ENCODE measurements at regions not wholly inside any gene's neighbourhood (a gene's known extent, or its start where the extent isn't known, plus 50 kb on each side); places are given as distances from the start of the nearest gene placed in this dataset.

DNA sequence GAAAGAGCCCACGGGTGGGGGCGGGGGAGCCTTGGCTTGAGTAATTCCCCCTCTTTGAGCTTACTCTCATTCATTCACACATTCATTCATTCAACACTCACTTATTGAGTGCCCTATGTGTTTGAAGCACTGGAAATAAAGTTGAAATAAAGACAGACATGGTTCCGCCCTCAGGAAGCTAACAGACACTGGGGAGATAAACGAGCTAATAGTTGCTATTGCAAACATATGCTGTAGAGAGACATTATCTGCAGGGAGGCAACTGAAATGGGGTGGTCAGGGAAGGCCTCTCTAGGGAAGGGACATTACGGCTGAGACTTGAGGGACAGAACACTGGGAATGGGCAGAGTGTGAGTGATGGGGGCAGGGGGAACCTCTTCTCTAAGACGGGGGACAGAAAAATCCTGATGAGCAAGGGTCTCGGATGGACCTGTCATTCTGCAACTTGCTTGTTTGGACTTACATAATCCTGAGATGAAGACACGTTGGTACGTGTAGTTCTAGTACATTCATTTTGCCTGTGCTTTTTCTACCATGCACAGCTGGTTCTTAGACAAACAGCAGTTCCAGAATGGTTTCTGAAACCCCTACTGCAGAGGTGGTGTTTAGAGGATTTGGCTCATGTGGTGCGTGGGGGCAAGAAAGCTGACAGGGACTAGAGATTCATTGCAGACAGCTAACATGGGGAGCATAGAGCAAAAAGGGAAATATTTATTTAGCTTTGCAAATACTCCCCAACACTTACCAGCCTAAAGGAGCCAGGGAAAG is 71.1 kb upstream of the BLCAP start:
- DNase-seq: no peak
- WGBS (ENCODE audit: insufficient coverage): 14% methylated on average over 6 of the region's 10 CpGs
- H3K4me3 ChIP-seq (ENCODE audit: low read length): no peak overlapping the region

DNA sequence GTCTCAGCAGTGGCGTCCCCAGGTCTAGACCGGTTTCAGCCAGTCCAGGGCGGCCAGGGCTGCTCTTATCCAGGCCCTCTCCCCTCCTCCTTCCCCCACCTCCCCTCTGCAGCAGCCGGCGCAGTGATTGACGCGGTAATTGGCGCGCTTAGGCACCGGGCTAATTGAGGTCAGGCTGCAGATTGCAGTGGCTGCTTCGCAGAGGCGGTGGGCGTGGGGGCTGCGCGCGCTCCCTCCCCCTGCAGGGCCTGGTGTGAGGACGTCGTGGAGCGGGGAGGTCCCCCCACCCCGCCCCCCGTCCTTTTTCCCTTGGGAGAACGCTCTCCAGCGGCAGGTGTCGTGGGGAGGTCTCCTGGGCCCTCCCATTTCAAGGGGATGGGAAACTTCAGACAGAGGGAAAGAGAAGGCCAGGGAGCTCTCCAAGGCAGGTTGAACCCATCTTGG is 70.4 kb upstream of the BLCAP start:
- H3K27ac ChIP-seq (ENCODE audit: low read length): no peak overlapping the region
- H3K4me1 ChIP-seq (ENCODE audit: control insufficient read depth, insufficient read depth, low read length): no peaks in the 10 kb centered on the region
- 4% methylated on average over 5 of the region's 24 CpGs for WGBS (ENCODE audit: insufficient coverage)
- no peak overlapping the region for H3K4me3 ChIP-seq (ENCODE audit: low read length)
- peaks cover 25% of the 10 kb centered on the region for H3K27me3 ChIP-seq (ENCODE audit: control insufficient read depth, insufficient read depth, low read length)
- no peaks in the 10 kb centered on the region for H3K9me3 ChIP-seq (replicated peaks; ENCODE audit: control insufficient read depth, low read depth, low read length)
- H3K36me3 ChIP-seq (ENCODE audit: control insufficient read depth, insufficient read depth, low read length): no peaks in the 10 kb centered on the region
- DNase-seq: no peak

More for the DNA sequence above, 71.1 kb upstream of the BLCAP start:
- H3K27me3 ChIP-seq (ENCODE audit: control insufficient read depth, insufficient read depth, low read length): peaks cover 21% of the 10 kb centered on the region
- no peaks in the 10 kb centered on the region for H3K4me1 ChIP-seq (ENCODE audit: control insufficient read depth, insufficient read depth, low read length)
- H3K36me3 ChIP-seq (ENCODE audit: control insufficient read depth, insufficient read depth, low read length): no peaks in the 10 kb centered on the region
- no peak overlapping the region for H3K27ac ChIP-seq (ENCODE audit: low read length)
- H3K9me3 ChIP-seq (replicated peaks; ENCODE audit: control insufficient read depth, low read depth, low read length): no peaks in the 10 kb centered on the region

DNA sequence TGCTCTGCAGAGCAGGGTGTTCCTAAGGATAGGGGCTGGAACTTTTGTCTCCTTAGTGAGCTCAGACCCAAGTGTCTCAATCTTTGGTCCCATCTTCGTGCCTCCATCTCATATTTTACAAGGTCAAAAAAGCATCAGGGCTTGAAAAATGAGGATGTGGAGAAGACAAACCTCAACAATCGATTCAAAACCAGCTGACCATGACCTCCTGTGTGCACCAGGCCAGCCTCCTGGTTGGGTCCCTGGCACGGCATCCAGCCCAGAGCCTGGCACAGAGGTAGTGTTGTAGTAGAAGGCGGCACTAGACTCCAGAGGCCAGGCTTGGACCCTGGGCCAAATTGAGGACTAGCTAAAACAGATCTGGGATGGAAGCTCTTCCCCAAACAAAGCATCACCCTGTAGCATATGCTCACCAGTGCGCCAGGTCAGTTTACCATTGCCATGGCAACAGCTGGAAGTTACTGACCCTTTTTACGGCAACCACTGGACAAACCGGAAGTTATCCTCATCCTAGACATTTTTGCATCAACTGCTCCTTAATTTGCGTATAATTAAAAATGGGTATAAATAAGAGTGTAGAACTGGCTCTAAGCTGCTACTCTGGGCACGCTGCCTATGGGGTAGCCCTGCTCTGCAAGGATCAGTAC is 69.3 kb upstream of the BLCAP start:
- Histone ChIP-seq H3K27me3 (ENCODE audit: control insufficient read depth, insufficient read depth, low read length) (peaks cover 25% of the 10 kb centered on the region), H3K4me3 (ENCODE audit: low read length) (no peak overlapping the region), H3K27ac (ENCODE audit: low read length) (no peak overlapping the region), H3K4me1 (ENCODE audit: control insufficient read depth, insufficient read depth, low read length) (no peaks in the 10 kb centered on the region), H3K36me3 (ENCODE audit: control insufficient read depth, insufficient read depth, low read length) (no peaks in the 10 kb centered on the region), H3K9me3 (replicated peaks; ENCODE audit: control insufficient read depth, low read depth, low read length) (no peaks in the 10 kb centered on the region)
- no peak for DNase-seq
- 73% methylated on average over 3 of the region's 9 CpGs for WGBS (ENCODE audit: insufficient coverage)

DNA sequence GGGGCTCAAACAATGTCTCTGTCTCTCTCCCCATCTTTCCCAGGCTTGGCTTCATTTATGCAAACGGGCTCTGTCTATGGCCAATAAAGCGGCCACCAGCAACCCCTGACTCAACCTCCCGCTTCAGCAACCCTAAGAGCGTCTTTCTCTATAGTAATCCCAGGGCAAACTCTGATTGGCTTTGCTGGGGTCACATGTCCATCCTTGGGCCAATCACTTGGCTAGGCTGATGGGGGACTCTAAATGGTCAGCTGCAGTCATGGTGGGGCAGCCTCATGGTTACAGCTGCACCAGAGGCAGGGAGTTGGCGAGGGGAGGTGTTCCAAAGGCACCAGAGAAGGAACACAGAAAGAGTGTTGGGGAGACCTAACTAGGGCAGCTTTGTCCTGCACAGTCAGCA is 68.5 kb upstream of the BLCAP start:
- DNase-seq: no peak
- Histone ChIP-seq H3K27me3 (ENCODE audit: control insufficient read depth, insufficient read depth, low read length) (peaks cover 29% of the 10 kb centered on the region), H3K9me3 (replicated peaks; ENCODE audit: control insufficient read depth, low read depth, low read length) (no peaks in the 10 kb centered on the region), H3K27ac (ENCODE audit: low read length) (no peak overlapping the region), H3K4me3 (ENCODE audit: low read length) (no peak overlapping the region), H3K4me1 (ENCODE audit: control insufficient read depth, insufficient read depth, low read length) (no peaks in the 10 kb centered on the region), H3K36me3 (ENCODE audit: control insufficient read depth, insufficient read depth, low read length) (no peaks in the 10 kb centered on the region)
- 93% methylated on average over 1 of the region's 5 CpGs for WGBS (ENCODE audit: insufficient coverage)

DNA sequence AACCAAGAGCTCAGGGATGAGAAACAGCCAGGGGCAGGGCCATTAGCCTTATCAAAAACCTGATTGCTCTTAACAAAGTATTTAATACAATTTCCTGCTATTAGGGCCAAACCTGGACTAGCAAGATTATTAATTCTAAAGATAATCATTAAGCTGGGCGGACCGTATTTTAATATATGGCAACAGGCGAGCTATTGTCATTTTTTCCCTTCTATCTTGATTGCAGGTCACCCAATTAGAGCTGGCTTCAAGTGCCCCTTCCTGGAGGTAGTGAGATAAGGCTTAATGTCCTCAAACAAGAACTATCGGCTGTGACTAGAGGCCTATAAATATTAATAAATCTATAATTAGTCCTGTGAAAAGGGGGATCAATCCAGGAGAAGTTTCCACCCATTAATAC is 66.0 kb upstream of the BLCAP start:
- Histone ChIP-seq H3K4me3 (ENCODE audit: low read length) (no peak overlapping the region), H3K27ac (ENCODE audit: low read length) (no peak overlapping the region), H3K36me3 (ENCODE audit: control insufficient read depth, insufficient read depth, low read length) (no peaks in the 10 kb centered on the region), H3K9me3 (replicated peaks; ENCODE audit: control insufficient read depth, low read depth, low read length) (no peaks in the 10 kb centered on the region), H3K27me3 (ENCODE audit: control insufficient read depth, insufficient read depth, low read length) (peaks cover 23% of the 10 kb centered on the region), H3K4me1 (ENCODE audit: control insufficient read depth, insufficient read depth, low read length) (no peaks in the 10 kb centered on the region)
- DNase-seq: no peak
- WGBS (ENCODE audit: insufficient coverage): no CpG with 5 or more reads among the region's 4 CpGs

DNA sequence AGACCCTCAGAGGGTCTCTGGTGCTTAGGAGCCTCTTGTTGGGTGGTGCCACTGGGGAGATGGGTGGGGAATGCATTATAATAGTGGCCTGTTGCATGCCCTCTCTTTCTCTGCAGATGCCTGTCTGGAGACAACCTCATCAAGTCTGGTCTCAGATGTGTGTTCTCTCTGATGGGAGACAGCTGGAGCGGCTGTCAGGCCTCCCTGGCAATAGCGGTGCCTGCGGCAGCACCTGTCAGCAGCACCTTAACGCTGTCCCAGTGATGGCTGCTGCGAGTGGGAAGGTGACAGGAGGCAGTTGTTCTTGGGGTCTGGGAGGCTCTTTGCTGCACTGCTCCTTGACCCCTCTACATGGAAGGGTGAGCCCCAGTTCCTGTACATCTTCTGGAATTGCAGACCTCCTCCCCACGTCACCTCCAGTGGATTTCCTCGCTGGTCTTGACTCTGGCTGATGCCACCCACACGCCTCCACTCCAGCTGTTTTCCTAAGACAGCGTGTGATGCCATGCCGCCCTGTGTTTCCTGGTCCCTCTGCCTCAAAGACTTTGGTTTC is 63.3 kb upstream of the BLCAP start:
- no peak for DNase-seq
- Histone ChIP-seq H3K4me1 (ENCODE audit: control insufficient read depth, insufficient read depth, low read length) (no peaks in the 10 kb centered on the region), H3K9me3 (replicated peaks; ENCODE audit: control insufficient read depth, low read depth, low read length) (no peaks in the 10 kb centered on the region), H3K27me3 (ENCODE audit: control insufficient read depth, insufficient read depth, low read length) (peaks cover 8% of the 10 kb centered on the region), H3K4me3 (ENCODE audit: low read length) (no peak overlapping the region), H3K36me3 (ENCODE audit: control insufficient read depth, insufficient read depth, low read length) (no peaks in the 10 kb centered on the region), H3K27ac (ENCODE audit: low read length) (no peak overlapping the region)
- WGBS (ENCODE audit: insufficient coverage): 67% methylated on average over 6 of the region's 10 CpGs

DNA sequence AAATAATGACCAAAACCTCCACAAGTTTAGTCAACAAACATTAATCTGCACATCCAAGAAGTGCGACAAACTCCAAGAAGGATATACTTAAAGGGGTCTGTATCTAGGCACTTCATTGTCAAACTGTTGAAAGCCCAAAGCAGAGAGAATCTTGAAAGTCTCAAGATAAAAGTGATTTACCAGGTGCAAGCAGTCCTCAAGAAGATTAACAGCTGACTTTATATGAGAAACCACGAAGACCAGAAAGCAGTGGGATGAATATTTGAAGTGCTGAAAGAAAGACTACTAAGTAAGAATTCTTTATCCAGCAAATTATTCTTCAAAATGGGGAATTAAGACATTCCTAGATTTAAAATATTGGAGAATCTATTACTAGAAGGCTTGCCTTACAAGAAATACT is 58.4 kb upstream of the BLCAP start:
- H3K27me3 ChIP-seq (ENCODE audit: control insufficient read depth, insufficient read depth, low read length): peaks cover 5% of the 10 kb centered on the region
- peaks cover 3% of the 10 kb centered on the region for H3K9me3 ChIP-seq (replicated peaks; ENCODE audit: control insufficient read depth, low read depth, low read length)
- DNase-seq: no peak
- no peak overlapping the region for H3K4me3 ChIP-seq (ENCODE audit: low read length)
- no CpG with 5 or more reads among the region's 2 CpGs for WGBS (ENCODE audit: insufficient coverage)
- H3K27ac ChIP-seq (ENCODE audit: low read length): no peak overlapping the region
- H3K36me3 ChIP-seq (ENCODE audit: control insufficient read depth, insufficient read depth, low read length): no peaks in the 10 kb centered on the region
- H3K4me1 ChIP-seq (ENCODE audit: control insufficient read depth, insufficient read depth, low read length): no peaks in the 10 kb centered on the region

DNA sequence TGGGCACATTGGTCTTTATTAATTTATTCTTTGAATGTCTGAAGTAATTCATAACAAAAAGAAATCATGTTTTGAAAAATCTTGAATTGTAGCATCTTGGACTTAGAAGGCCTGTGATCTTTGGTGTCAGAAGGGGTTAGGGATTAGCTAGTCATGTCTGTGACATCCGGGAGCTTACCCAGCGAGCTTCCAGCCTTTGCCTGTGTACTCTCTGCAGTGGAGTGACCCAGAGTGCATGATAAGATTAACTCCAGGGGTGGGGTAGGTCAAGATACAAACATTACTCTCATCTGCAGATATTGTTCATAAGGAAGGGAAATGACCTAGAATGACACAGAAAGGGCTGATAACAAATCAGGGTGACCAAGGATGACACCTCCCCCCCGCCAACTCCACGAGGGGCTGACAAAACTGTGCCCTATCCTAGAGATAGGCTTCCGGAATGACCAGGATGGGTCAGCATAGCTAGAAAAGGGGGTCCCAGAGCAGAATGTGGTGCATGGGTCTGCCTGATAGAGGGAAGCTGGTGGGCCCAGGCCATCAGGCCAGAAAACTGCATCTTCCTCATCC is 56.6 kb upstream of the BLCAP start:
- H3K27ac ChIP-seq (ENCODE audit: low read length): no peak overlapping the region
- DNase-seq: no peak
- no peaks in the 10 kb centered on the region for H3K36me3 ChIP-seq (ENCODE audit: control insufficient read depth, insufficient read depth, low read length)
- WGBS (ENCODE audit: insufficient coverage): 82% methylated on average over 5 of the region's 5 CpGs
- H3K4me1 ChIP-seq (ENCODE audit: control insufficient read depth, insufficient read depth, low read length): no peaks in the 10 kb centered on the region
- H3K27me3 ChIP-seq (ENCODE audit: control insufficient read depth, insufficient read depth, low read length): peaks cover 8% of the 10 kb centered on the region
- peaks cover 3% of the 10 kb centered on the region for H3K9me3 ChIP-seq (replicated peaks; ENCODE audit: control insufficient read depth, low read depth, low read length)
- no peak overlapping the region for H3K4me3 ChIP-seq (ENCODE audit: low read length)

DNA sequence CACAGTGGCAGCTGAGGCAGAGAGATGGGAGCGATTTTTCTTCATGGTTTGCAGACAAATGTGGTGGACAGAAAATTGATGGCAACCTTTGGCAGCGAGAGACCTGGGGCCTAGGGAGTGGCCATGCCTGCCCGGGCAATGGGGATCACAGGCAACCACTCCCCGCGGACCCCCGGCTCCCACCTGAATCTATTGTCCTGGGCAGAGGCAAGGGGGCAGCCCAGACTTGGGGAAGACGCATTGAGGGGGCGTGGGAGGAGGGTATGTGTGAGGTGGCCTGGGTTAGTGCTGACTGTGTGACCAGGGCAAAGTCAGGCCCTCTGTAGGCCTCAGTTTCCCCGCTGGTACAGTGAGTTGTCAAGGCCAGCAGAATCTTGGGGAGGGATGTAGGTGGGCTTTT is 53.6 kb upstream of the BLCAP start:
- 80% methylated on average over 8 of the region's 9 CpGs for WGBS (ENCODE audit: insufficient coverage)
- Histone ChIP-seq H3K27me3 (ENCODE audit: control insufficient read depth, insufficient read depth, low read length) (peaks cover 10% of the 10 kb centered on the region), H3K9me3 (replicated peaks; ENCODE audit: control insufficient read depth, low read depth, low read length) (peaks cover 3% of the 10 kb centered on the region), H3K4me1 (ENCODE audit: control insufficient read depth, insufficient read depth, low read length) (no peaks in the 10 kb centered on the region), H3K4me3 (ENCODE audit: low read length) (no peak overlapping the region), H3K27ac (ENCODE audit: low read length) (no peak overlapping the region), H3K36me3 (ENCODE audit: control insufficient read depth, insufficient read depth, low read length) (no peaks in the 10 kb centered on the region)
- DNase-seq: no peak

DNA sequence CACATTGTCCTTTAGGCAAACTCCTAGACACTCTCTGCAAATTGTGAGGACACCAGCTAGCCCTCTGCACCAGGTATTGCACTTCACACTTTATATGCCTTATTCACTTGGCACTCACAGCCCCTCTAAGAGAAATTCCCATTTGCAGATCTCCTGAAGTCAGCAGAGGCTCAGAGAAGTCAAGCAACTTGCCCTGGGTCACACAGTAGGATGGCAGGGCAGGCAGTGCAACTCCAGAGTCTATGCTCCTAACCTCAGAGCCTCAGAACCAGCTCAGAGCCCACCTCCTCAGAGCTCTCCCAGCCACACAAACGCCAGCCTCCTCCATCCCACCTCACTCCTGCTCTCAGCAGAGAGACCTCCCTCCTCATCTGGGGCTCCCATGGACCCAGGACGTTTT is 52.4 kb upstream of the BLCAP start:
- H3K4me3 ChIP-seq (ENCODE audit: low read length): no peak overlapping the region
- no peak for DNase-seq
- no peaks in the 10 kb centered on the region for H3K9me3 ChIP-seq (replicated peaks; ENCODE audit: control insufficient read depth, low read depth, low read length)
- no peaks in the 10 kb centered on the region for H3K4me1 ChIP-seq (ENCODE audit: control insufficient read depth, insufficient read depth, low read length)
- H3K36me3 ChIP-seq (ENCODE audit: control insufficient read depth, insufficient read depth, low read length): no peaks in the 10 kb centered on the region
- peaks cover 10% of the 10 kb centered on the region for H3K27me3 ChIP-seq (ENCODE audit: control insufficient read depth, insufficient read depth, low read length)
- WGBS (ENCODE audit: insufficient coverage): 33% methylated on average over 1 of the region's 2 CpGs
- no peak overlapping the region for H3K27ac ChIP-seq (ENCODE audit: low read length)

Measured in muscle of leg (tissue), 3 donors.